ENCODE measurements at regions not wholly inside any gene's neighbourhood (a gene's known extent, or its start where the extent isn't known, plus 50 kb on each side); places are given as distances from the start of the nearest gene placed in this dataset.

DNA sequence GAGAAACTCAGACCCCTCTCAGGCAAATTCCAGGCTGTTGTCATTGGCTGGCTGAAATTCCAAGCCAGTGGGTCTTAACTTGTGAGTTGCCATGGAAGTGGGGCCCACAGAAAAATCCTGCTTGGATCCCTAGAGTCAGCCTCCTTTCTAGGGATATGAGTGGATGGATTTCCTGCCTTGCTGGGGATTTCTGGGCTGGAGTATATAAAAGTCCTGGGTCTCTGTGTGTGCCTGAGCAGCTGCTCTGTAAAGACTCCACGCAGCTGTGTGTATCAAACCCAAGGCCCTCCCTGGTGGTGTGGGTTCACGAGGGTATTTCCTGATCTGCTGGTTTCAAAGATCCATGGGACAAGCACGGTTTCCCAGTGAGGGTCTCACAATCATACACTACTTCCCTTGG lies 1077.1 kb downstream of the SLC16A7 start:
- no peak for TF ChIP-seq POLR2A (IDR thresholded peaks at IDR 0.05)
- TF ChIP-seq POLR2AphosphoS5 (IDR thresholded peaks at IDR 0.05), result no peak

Data from breast epithelium (tissue), 3 donors.